ENCODE measurements at regions not wholly inside any gene's neighbourhood (a gene's known extent, or its start where the extent isn't known, plus 50 kb on each side); places are given as distances from the start of the nearest gene placed in this dataset.
A peak's percentile ranks its signal among the peaks of the same experiment; 100 is the strongest.

- Histone ChIP-seq H3K27ac (peak overlapping the region in 3 of 4 donors; percentile 7 to 50 (median 39)), H3K9me3 (no peaks in the 10 kb centered on the region), H3K36me3 (no peaks in the 10 kb centered on the region), H3K4me1 (peaks cover 5 to 55% (median 31%) of the 10 kb centered on the region in 3 donors), H3K27me3 (no peaks in the 10 kb centered on the region), H3K4me3 (no peak overlapping the region)
- TF ChIP-seq CTCF (IDR thresholded peaks at IDR 0.05) (no peak), POLR2A (IDR thresholded peaks at IDR 0.05) (no peak)
- 83 to 85% methylated on average over 5 of the region's 5 CpGs for whole genome bisulfite sequencing, 2 donors
- no peak for DNase-seq
- intact Hi-C loops (cut with DNase I): no loop called here
Measured at GRCh38 chr4:152102436-152103000, 341.7 kb upstream of the GATB start.

- no peak overlapping the region for H3K4me3 ChIP-seq
- H3K27me3 ChIP-seq: no peaks in the 10 kb centered on the region
- peaks cover 3 to 48% (median 28%) of the 10 kb centered on the region in 3 donors for H3K4me1 ChIP-seq
- peak overlapping the region in 3 of 4 donors; percentile 7 to 51 (median 50) for H3K27ac ChIP-seq
- 62 to 64% methylated on average over 8 of the region's 8 CpGs for WGBS, 2 donors
- DNase-seq: no peak
- no peaks in the 10 kb centered on the region for H3K9me3 ChIP-seq
- H3K36me3 ChIP-seq: no peaks in the 10 kb centered on the region
- intact Hi-C loops (cut with DNase I): no loop called here
- TF ChIP-seq POLR2A (IDR thresholded peaks at IDR 0.05): no peak
- TF ChIP-seq CTCF (IDR thresholded peaks at IDR 0.05): no peak
Measured at GRCh38 chr4:152101556-152102435, 341.0 kb upstream of the GATB start.

GRCh38 chr4:152100379-152101201 is 339.8 kb upstream of the GATB start:
- H3K4me1 ChIP-seq: peaks cover 0 to 36% (median 17%) of the 10 kb centered on the region in 3 donors
- intact Hi-C loops (cut with DNase I): no loop called here
- peak in 1 of 4 donors; percentile 36 for TF ChIP-seq POLR2A (IDR thresholded peaks at IDR 0.05)
- no peak for TF ChIP-seq CTCF (IDR thresholded peaks at IDR 0.05)
- no peaks in the 10 kb centered on the region for H3K9me3 ChIP-seq
- H3K27me3 ChIP-seq: no peaks in the 10 kb centered on the region
- 74% methylated on average over 6 of the region's 6 CpGs for WGBS, 2 donors
- H3K27ac ChIP-seq: peak overlapping the region; percentile 26 to 55 (median 45)
- H3K36me3 ChIP-seq: no peaks in the 10 kb centered on the region
- H3K4me3 ChIP-seq: no peak overlapping the region
- DNase-seq: no peak

- H3K27ac ChIP-seq: peak overlapping the region in 3 of 4 donors; percentile 2 to 55 (median 14)
- 67 to 86% methylated on average over 5 to 6 of the region's 7 CpGs for WGBS, 2 donors
- no peaks in the 10 kb centered on the region for H3K27me3 ChIP-seq
- DNase-seq: no peak
- H3K4me3 ChIP-seq: no peak overlapping the region
- no peaks in the 10 kb centered on the region for H3K36me3 ChIP-seq
- H3K9me3 ChIP-seq: no peaks in the 10 kb centered on the region
- TF ChIP-seq POLR2A (IDR thresholded peaks at IDR 0.05) (no peak), CTCF (IDR thresholded peaks at IDR 0.05) (no peak)
- H3K4me1 ChIP-seq: peaks cover 0 to 34% (median 17%) of the 10 kb centered on the region in 3 donors
- intact Hi-C loops (cut with DNase I): no loop called here
Measured at GRCh38 chr4:152099981-152100378, 339.2 kb upstream of the GATB start.

Data from esophagus squamous epithelium (tissue), 5 donors.